GM12874 (cell line): ENCODE measurements at regions not wholly inside any gene's neighbourhood (a gene's known extent, or its start where the extent isn't known, plus 50 kb on each side); places are given as distances from the start of the nearest gene placed in this dataset.

Experiments
- CTCF ChIP-seq: IDR thresholded peaks from 2 replicates; pipeline ENCODE4 v1.5.1; 2011; ENCODE audit warnings: low read depth, mild to moderate bottlenecking, control low read depth, low read length, moderate library complexity; ENCODE audit not compliant: insufficient read depth

- no peak for TF ChIP-seq CTCF
These were observed 163.3 kb upstream of the HCRTR2 start for GRCh38 chr6:55011034-55011433.

GRCh38 chr6:55012454-55012853 is 161.9 kb upstream of the HCRTR2 start:
- TF ChIP-seq CTCF, result no peak

GRCh38 chr6:55014321-55015088 is 159.8 kb upstream of the HCRTR2 start:
- TF ChIP-seq CTCF, result no peak

- TF ChIP-seq CTCF, result no peak
These were observed 158.1 kb upstream of the HCRTR2 start for GRCh38 chr6:55016261-55016660.

GRCh38 chr6:55017555-55018300 is 156.6 kb upstream of the HCRTR2 start:
- no peak for TF ChIP-seq CTCF

GRCh38 chr6:55019591-55019990 is 154.7 kb upstream of the HCRTR2 start:
- TF ChIP-seq CTCF, result no peak

- no peak for TF ChIP-seq CTCF
These were observed 151.1 kb upstream of the HCRTR2 start for GRCh38 chr6:55023230-55023629.
